BLaER1 (cell line): ENCODE measurements at regions not wholly inside any gene's neighbourhood (a gene's known extent, or its start where the extent isn't known, plus 50 kb on each side); places are given as distances from the start of the nearest gene placed in this dataset.

ENCODE experiments used
- H3K27ac ChIP-seq: shearing (Covaris generic); formaldehyde crosslinking; 2 replicates; pipeline ENCODE4 v1.8.1; 2022
- H3K27me3 ChIP-seq: shearing (Covaris generic); formaldehyde crosslinking; 2 replicates; pipeline ENCODE4 v1.8.1; 2022
- H3K36me3 ChIP-seq: shearing (Covaris generic); formaldehyde crosslinking; 2 replicates; pipeline ENCODE4 v1.8.1; 2022
- H3K4me1 ChIP-seq: shearing (Covaris generic); formaldehyde crosslinking; 2 replicates; pipeline ENCODE4 v1.8.1; 2022
- H3K4me2 ChIP-seq: shearing (Covaris generic); formaldehyde crosslinking; 2 replicates; pipeline ENCODE4 v1.8.1; 2022
- H3K4me3 ChIP-seq: shearing (Covaris generic); formaldehyde crosslinking; 2 replicates; pipeline ENCODE4 v1.8.1; 2022
- H3K9ac ChIP-seq: shearing (Covaris generic); formaldehyde crosslinking; 2 replicates; pipeline ENCODE4 v1.8.1; 2022
- H3K9me3 ChIP-seq: shearing (Covaris generic); formaldehyde crosslinking; 2 replicates; pipeline ENCODE4 v1.8.1; 2022
- H4K20me1 ChIP-seq: shearing (Covaris generic); formaldehyde crosslinking; 2 replicates; pipeline ENCODE4 v1.8.1; 2022
- Cebpa-rat ChIP-seq: shearing (Covaris generic); IDR thresholded peaks from 2 replicates; pipeline ENCODE4 v1.8.1; 2022

DNA sequence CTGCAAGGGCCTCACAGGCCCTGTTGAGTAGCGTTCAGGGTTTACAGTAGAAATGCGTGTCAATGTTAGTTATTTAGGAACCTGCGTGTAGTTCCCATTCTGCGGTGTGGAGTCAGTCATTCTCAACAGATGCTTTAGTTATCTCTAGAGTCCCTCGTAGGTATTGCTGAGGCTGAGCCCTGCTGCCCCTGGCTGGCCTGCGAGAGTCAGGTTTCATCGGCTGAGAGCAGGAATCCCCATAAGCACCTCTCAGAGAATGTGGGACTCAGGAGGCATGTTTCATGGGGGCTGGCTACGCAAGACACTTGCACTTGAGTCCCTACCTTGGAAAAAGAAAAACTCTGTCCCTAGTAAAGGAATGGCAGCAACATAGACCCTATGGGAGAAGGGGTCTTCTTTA, 347.5 kb upstream of the ASIC2 start:
- Histone ChIP-seq H3K4me1 (0 out of 2 replicates have a peak, but pooled peaks cover 4% of the 10 kb centered on the region), H3K27ac (no peak overlapping the region), H3K27me3 (no peaks in the 10 kb centered on the region), H3K9ac (no peak overlapping the region), H3K9me3 (peaks cover 18% of the 10 kb centered on the region), H3K4me2 (no peak overlapping the region), H3K4me3 (no peak overlapping the region), H4K20me1 (no peaks in the 10 kb centered on the region), H3K36me3 (no peaks in the 10 kb centered on the region)
- TF ChIP-seq Cebpa-rat, result no peak

DNA sequence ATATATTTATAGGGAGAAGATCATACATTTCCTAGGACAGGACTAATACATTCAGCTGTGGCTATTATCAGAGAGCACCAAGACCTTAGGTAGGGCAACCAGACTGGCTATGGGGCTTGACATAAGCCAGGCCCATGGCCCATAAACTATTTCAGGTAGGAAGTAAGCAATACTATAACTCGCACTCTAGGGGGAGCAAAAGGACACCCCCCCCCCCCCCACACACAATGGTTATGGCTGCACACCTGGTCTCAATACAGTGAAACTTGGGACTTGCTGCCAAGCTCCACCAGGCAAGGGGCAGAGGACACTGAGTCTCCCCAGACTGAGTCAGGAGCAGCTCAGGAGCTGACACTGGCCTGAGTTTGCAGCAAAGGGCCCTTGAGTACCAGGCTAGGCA, 348.9 kb upstream of the ASIC2 start:
- Histone ChIP-seq H3K27ac (no peak overlapping the region), H3K27me3 (no peaks in the 10 kb centered on the region), H3K9ac (no peak overlapping the region), H3K4me1 (0 out of 2 replicates have a peak, but pooled peaks cover 4% of the 10 kb centered on the region), H3K4me2 (no peak overlapping the region), H3K4me3 (no peak overlapping the region), H3K9me3 (peaks cover 18% of the 10 kb centered on the region), H4K20me1 (no peaks in the 10 kb centered on the region), H3K36me3 (no peaks in the 10 kb centered on the region)
- no peak for TF ChIP-seq Cebpa-rat

DNA sequence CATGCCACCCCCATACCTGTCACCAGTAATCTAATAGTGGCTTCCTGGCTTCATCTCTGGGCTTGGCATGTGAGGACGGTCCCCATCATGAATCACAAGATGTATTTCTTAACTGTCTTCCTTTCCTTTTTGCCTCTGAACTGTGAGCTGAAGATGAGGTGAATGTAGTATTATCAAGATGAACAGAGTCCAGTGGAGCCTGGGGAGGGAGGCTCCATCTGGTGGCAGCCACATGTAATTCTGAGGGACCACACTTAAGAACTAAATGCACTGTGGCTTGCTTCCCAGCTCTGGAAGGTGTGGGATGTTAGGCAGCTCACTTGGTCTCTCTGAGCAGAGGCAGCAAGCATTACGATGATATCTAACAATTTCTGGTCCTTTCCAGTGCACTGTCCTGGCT, 354.9 kb upstream of the ASIC2 start:
- no peak overlapping the region for H3K4me3 ChIP-seq
- no peaks in the 10 kb centered on the region for H3K4me1 ChIP-seq
- no peaks in the 10 kb centered on the region for H3K27me3 ChIP-seq
- H3K4me2 ChIP-seq, result no peak overlapping the region
- H3K9me3 ChIP-seq, result no peaks in the 10 kb centered on the region
- no peak overlapping the region for H3K9ac ChIP-seq
- H3K36me3 ChIP-seq, result no peaks in the 10 kb centered on the region
- no peak for TF ChIP-seq Cebpa-rat
- no peaks in the 10 kb centered on the region for H4K20me1 ChIP-seq
- H3K27ac ChIP-seq, result no peak overlapping the region

DNA sequence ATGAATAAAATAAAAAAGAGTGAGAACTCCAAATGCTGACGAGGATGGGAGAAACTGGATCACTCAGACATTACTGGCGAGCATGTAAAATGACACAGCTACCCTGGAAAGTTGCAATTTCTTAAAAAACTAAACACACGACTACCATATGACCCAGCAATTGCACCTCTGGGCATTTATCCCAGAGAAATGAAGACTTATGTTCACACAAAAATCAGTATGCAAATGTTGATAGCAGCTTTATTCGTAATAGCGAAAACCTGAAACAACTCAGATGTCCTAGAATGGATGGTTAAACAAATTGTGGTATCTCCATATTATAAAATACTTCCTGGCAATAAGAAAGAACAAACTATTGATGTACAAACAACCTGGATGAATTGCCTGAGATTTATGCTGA, 357.2 kb upstream of the ASIC2 start:
- Histone ChIP-seq H3K36me3 (no peaks in the 10 kb centered on the region), H3K27me3 (no peaks in the 10 kb centered on the region), H4K20me1 (no peaks in the 10 kb centered on the region), H3K9me3 (no peaks in the 10 kb centered on the region), H3K27ac (no peak overlapping the region), H3K4me3 (no peak overlapping the region), H3K4me2 (no peak overlapping the region), H3K4me1 (no peaks in the 10 kb centered on the region), H3K9ac (no peak overlapping the region)
- TF ChIP-seq Cebpa-rat, result no peak

DNA sequence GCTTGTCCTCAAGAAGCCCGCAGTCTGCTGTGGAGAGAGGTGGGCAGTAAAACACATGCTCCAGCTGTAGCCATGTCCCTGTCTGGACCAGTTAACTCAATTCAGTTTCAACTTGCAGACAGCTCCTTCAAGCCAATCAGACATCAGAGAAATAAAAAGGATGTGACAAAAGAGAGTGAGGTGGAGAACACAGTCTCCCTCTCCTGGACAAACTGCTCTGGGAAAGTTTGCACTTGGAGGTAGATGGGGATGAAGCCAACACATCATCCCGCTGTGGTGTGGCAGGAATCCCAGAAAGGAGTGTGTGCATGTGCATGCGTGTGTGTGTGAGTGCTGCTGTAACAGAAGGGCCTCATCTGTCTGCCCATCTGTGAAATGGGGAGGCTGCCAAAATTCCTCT, 358.6 kb upstream of the ASIC2 start:
- Histone ChIP-seq H3K27ac (no peak overlapping the region), H3K4me3 (no peak overlapping the region)
- TF ChIP-seq Cebpa-rat, result no peak

DNA sequence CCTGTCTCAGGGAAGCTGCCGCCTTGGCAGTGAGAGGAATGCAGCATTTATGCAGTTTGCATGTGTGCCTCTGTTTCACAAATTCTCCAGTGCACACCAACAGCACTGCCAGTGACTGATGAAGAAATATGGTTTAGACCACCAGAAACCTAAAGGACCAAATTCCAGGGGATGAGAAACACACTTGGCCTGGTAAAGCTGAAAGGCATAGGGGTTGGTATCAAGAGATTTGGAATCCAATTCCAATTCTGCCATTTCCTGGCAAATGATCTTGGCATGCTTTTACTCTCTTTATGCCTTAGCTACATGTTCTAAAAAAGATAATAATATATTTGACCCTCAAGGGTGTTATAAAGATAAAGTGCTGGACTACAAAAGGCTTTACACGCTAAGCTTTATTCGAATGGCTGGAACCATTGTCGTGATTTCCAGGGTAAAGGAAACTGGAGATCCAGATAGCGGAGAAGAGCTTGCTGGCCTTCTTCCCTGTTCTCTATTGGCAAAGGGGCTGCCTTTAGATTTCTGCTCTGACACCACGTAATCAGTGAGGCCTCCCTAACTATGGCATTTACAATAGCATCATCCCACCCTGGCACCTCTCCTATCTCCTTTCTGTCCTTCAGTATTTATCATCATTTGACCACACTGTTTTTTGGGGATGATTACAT, 359.8 kb upstream of the ASIC2 start:
- TF ChIP-seq Cebpa-rat, result no peak
- H3K9me3 ChIP-seq, result no peaks in the 10 kb centered on the region

More for the DNA sequence above, 358.6 kb upstream of the ASIC2 start:
- Histone ChIP-seq H3K27me3 (no peaks in the 10 kb centered on the region), H3K9ac (no peak overlapping the region), H4K20me1 (no peaks in the 10 kb centered on the region), H3K9me3 (no peaks in the 10 kb centered on the region), H3K4me1 (no peaks in the 10 kb centered on the region), H3K36me3 (no peaks in the 10 kb centered on the region), H3K4me2 (no peak overlapping the region)

DNA sequence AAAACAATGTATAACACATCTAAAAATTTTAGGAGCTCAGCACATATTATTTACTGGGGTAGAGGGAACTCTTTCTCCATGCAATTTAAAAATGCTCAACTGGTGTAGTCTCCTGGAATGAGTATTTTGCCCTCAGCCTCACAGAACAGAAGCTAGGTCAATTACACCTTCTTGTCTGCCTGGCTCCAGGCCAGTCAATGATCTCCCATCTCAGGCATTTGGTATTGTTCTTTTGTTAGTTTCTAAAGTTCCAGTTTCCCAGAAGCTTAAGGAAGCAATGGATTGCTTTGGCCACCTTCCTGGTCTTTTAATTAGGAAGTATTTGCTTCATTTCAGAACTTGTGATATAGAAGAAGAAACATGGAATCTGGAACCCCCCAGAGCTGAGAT, 360.3 kb upstream of the ASIC2 start:
- no peak overlapping the region for H3K4me2 ChIP-seq
- H3K9me3 ChIP-seq, result no peaks in the 10 kb centered on the region
- no peak overlapping the region for H3K4me3 ChIP-seq
- H3K4me1 ChIP-seq, result no peaks in the 10 kb centered on the region
- H4K20me1 ChIP-seq, result no peaks in the 10 kb centered on the region
- H3K36me3 ChIP-seq, result no peaks in the 10 kb centered on the region
- H3K27ac ChIP-seq, result no peak overlapping the region
- no peak for TF ChIP-seq Cebpa-rat
- no peaks in the 10 kb centered on the region for H3K27me3 ChIP-seq
- H3K9ac ChIP-seq, result no peak overlapping the region

More for the DNA sequence above, 359.8 kb upstream of the ASIC2 start:
- H3K36me3 ChIP-seq, result no peaks in the 10 kb centered on the region
- H3K27ac ChIP-seq, result no peak overlapping the region
- H3K4me2 ChIP-seq, result no peak overlapping the region
- no peaks in the 10 kb centered on the region for H4K20me1 ChIP-seq
- no peaks in the 10 kb centered on the region for H3K27me3 ChIP-seq
- no peak overlapping the region for H3K4me3 ChIP-seq
- no peak overlapping the region for H3K9ac ChIP-seq
- H3K4me1 ChIP-seq, result no peaks in the 10 kb centered on the region

DNA sequence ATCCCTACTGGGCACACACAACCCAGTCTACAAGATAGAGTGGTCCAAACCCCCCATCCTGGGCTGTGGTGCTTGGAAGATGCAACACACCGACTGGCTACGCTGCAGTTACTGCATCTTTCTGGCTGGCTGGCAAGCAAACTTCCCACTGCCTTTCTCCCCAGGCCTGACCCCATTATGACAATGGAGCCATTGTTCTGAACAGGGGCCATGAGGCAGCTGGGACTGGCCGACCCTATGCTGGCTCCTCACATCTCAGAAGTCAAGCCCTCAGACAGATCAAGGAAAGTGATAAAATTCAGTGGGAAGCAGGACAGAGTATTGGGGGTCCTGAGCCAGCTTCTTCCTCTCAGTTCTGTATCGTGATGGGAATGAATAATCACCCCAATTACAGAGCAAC, 364.1 kb upstream of the ASIC2 start:
- H3K9ac ChIP-seq, result no peak overlapping the region
- no peaks in the 10 kb centered on the region for H3K27me3 ChIP-seq
- H3K36me3 ChIP-seq, result no peaks in the 10 kb centered on the region
- no peaks in the 10 kb centered on the region for H4K20me1 ChIP-seq
- no peaks in the 10 kb centered on the region for H3K9me3 ChIP-seq
- no peak overlapping the region for H3K4me2 ChIP-seq
- no peak overlapping the region for H3K4me3 ChIP-seq
- no peak for TF ChIP-seq Cebpa-rat
- no peaks in the 10 kb centered on the region for H3K4me1 ChIP-seq
- no peak overlapping the region for H3K27ac ChIP-seq

DNA sequence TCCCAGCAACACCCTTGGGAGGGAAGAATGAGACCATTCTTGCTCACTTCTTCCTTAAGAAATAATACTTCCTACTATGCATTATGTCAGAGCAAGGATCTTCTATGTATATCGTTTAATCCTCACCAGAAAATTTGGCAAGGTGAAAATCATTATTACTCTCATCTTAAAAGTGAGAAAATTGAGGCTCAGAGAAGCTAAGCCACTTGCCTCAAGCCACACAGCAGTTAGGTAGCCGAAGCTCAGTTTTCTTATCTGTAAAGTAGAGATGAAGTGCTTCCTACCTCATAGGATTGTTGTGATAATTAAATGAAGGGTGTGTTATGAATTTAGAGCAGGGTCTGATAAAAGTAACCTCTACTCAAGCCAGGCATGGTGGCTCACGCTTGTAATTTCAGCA, 368.9 kb upstream of the ASIC2 start:
- H3K9me3 ChIP-seq, result no peaks in the 10 kb centered on the region
- no peaks in the 10 kb centered on the region for H3K27me3 ChIP-seq
- no peak overlapping the region for H3K9ac ChIP-seq
- H3K4me1 ChIP-seq, result peaks cover 11% of the 10 kb centered on the region
- H4K20me1 ChIP-seq, result no peaks in the 10 kb centered on the region
- H3K4me2 ChIP-seq, result no peak overlapping the region
- TF ChIP-seq Cebpa-rat, result no peak
- H3K27ac ChIP-seq, result no peak overlapping the region
- H3K36me3 ChIP-seq, result no peaks in the 10 kb centered on the region
- H3K4me3 ChIP-seq, result no peak overlapping the region

DNA sequence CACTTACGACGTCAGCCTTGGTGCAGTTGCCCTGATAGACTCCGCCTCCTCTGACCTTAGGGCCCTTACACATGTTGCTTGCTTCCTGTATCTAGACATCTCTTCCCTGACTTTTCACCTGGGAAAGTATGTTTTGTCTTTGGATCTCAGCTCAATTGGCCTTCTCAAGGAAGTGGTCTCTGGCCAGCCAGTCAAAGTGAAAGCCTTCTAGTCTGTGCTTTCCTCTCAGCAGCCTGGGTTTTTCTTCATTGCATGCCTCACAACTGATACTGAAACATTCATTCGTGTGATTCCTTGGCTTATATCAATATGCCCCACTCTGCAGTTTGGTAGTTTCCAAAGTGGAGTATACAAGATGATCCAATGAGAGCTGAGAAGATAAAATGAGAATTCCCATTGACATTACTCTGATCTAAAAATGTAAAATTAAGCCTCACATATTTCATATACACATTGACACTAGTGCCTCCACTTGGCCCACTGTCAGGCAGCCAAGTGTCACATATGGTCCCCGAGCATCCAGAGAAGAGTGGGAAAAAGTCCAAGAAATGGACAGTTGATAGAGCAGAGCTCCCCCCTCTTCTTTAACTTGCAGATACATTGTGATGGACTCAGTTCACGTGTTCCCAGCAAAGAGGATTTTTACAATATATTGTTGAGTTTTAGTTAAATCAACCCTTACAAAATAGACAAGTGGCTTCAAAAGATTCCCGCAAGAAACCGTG, 371.2 kb upstream of the ASIC2 start:
- Histone ChIP-seq H3K36me3 (no peaks in the 10 kb centered on the region), H3K9ac (no peak overlapping the region), H3K9me3 (no peaks in the 10 kb centered on the region), H3K4me1 (peaks cover 34% of the 10 kb centered on the region), H3K27ac (no peak overlapping the region), H3K4me3 (no peak overlapping the region), H3K27me3 (no peaks in the 10 kb centered on the region), H3K4me2 (no peak overlapping the region), H4K20me1 (no peaks in the 10 kb centered on the region)
- no peak for TF ChIP-seq Cebpa-rat
